Retinal pigment epithelial cell (primary cell): ENCODE measurements at regions not wholly inside any gene's neighbourhood (a gene's known extent, or its start where the extent isn't known, plus 50 kb on each side); places are given as distances from the start of the nearest gene placed in this dataset.
"Not testable (repeated sequence)": the region's sequence is repeated elsewhere in the genome, so short reads cannot be mapped to it uniquely, and the experiment has no call there.

Source experiments
- DNase-seq: peaks from one replicate; pipeline ENCODE4 v3.0.0-alpha.2; 2010; ENCODE audit warnings: low read depth
- H3K4me3 ChIP-seq: 2 replicates; pipeline ENCODE4 v1.5.1; 2011; ENCODE audit warnings: mild to moderate bottlenecking, low read length, control low read depth, moderate library complexity
- TF ChIP-seq, protein P1 (sequence below): conservative IDR thresholded peaks from 2 replicates; pipeline ENCODE4 v1.5.1; 2011; ENCODE audit warnings: low read depth, low read length, control low read depth, inconsistent platforms

- H3K4me3 ChIP-seq = no peak overlapping the region
- DNase-seq = no peak
- TF ChIP-seq, protein P1, sequence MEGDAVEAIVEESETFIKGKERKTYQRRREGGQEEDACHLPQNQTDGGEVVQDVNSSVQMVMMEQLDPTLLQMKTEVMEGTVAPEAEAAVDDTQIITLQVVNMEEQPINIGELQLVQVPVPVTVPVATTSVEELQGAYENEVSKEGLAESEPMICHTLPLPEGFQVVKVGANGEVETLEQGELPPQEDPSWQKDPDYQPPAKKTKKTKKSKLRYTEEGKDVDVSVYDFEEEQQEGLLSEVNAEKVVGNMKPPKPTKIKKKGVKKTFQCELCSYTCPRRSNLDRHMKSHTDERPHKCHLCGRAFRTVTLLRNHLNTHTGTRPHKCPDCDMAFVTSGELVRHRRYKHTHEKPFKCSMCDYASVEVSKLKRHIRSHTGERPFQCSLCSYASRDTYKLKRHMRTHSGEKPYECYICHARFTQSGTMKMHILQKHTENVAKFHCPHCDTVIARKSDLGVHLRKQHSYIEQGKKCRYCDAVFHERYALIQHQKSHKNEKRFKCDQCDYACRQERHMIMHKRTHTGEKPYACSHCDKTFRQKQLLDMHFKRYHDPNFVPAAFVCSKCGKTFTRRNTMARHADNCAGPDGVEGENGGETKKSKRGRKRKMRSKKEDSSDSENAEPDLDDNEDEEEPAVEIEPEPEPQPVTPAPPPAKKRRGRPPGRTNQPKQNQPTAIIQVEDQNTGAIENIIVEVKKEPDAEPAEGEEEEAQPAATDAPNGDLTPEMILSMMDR = no peak
Observed at GRCh38 chr14:30456296-30456695, 102.7 kb upstream of the G2E3 start.

DNA sequence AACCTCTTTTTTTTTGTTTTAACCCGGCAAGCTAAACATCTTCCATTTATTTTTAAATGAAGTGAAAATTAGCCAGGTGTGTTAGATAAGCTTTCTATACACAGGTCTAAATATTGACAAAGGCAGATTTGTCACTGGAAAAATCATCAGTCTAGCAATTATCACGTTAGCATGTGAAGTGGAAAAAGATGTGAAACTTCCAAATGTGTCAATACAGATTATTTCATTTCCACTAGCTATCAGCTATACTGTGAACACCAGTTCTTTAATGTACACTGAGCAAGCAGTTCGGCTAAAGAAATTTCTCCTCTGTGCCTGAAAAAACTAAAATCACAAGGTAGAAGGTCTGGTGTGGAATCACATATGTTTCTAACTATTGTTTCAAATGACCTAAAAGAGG, 96.6 kb upstream of the G2E3 start:
- TF ChIP-seq, protein P1 = no peak
- H3K4me3 ChIP-seq = no peak overlapping the region
- DNase-seq = no peak

DNA sequence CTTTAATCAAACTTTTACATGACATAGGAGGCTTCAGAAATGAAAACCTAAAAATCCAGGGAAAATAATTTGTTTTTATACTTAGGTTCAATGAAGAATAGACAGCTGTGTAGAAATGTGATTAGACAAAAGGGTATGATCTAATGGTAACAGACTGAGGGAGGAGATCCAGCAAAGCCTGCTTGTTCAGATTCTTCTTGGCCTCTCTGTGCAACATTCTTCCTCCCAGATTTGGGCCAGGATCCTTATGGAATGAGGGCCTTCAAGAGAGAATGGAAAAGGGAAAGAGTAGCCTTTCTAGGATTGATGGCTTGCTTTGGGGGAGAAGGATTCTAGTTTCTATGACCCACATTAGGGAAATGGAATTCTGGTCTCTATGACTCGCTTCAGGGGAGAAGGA, 94.5 kb upstream of the G2E3 start:
- no peak overlapping the region for H3K4me3 ChIP-seq
- no peak for DNase-seq

DNA sequence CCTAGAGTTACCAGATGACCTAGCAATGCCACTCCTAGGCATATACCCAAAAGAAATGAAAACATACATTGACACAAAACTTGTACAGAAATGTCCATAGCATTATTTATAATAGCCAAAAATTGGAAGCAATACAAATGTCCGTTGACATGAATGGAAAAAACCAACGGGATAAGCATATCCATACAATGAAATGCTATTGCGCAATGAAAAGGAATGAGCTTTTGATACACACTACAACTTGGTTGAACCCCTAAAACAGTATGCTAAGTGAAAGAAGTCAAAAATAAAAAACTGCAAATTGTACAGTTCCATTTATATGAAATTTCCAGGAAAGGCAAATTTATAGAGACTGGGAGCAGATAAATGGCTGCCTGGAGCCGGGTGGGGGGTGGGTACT, 90.6 kb upstream of the G2E3 start:
- no peak for DNase-seq
- TF ChIP-seq, protein P1 = no peak
- H3K4me3 ChIP-seq = no peak overlapping the region

More for the DNA sequence above, 94.5 kb upstream of the G2E3 start:
- TF ChIP-seq, protein P1 = no peak

GRCh38 chr14:30471980-30472379, 87.0 kb upstream of the G2E3 start:
- TF ChIP-seq, protein P1 = no peak
- H3K4me3 ChIP-seq = no peak overlapping the region
- DNase-seq = no peak

GRCh38 chr14:30473846-30474696, 84.9 kb upstream of the G2E3 start:
- not testable (repeated sequence) for H3K4me3 ChIP-seq, DNase-seq

- H3K4me3 ChIP-seq = no peak overlapping the region
- no peak for DNase-seq
- TF ChIP-seq, protein P1 = no peak
Observed at GRCh38 chr14:30482276-30482675, 76.7 kb upstream of the G2E3 start.

DNA sequence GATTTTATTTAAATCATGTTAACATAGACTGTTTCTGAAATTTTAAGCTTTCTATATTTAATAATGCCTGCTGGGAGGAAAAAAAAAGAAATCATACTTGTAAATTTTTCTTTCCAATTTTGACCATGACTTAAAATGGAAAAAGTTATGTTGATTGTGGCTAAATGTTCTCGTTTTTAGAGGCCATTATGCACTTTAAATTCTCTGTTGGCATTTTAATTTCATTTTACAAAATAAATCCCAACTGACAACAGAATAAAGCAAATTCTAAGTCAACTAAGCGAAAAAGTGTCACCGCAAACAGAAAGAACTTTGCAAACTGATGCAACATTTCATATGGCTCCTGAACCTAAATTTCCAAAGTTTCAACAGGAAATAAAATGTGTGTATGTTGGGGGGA, 74.8 kb upstream of the G2E3 start:
- DNase-seq = no peak
- no peak overlapping the region for H3K4me3 ChIP-seq
- TF ChIP-seq, protein P1 = no peak
